GM06990 (cell line): ENCODE measurements at regions not wholly inside any gene's neighbourhood (a gene's known extent, or its start where the extent isn't known, plus 50 kb on each side); places are given as distances from the start of the nearest gene placed in this dataset.

Experiments
- DNase-seq: peaks from one replicate; pipeline ENCODE4 v3.0.0-alpha.2; 2011; ENCODE audit not compliant: insufficient read length; ENCODE audit errors: extremely low read depth
- H3K27me3 ChIP-seq: replicated peaks from 2 replicates; pipeline ENCODE4 v1.6.0; 2011; ENCODE audit warnings: low read length; ENCODE audit not compliant: control insufficient read depth, insufficient read depth
- H3K36me3 ChIP-seq: 2 replicates; pipeline ENCODE4 v1.5.1; 2011; ENCODE audit warnings: low read length; ENCODE audit not compliant: control insufficient read depth, insufficient read depth
- H3K4me3 ChIP-seq: replicated peaks from 2 replicates; pipeline ENCODE4 v1.5.1; 2011; ENCODE audit warnings: low read depth, mild to moderate bottlenecking, control low read depth, low read length
- TF ChIP-seq, protein P1 (sequence below): IDR thresholded peaks from 2 replicates; pipeline ENCODE4 v1.5.1; 2011; ENCODE audit warnings: low read length, control low read depth, mild to moderate bottlenecking, inconsistent platforms; ENCODE audit not compliant: insufficient read depth, poor library complexity, severe bottlenecking

GRCh38 chr18:10138719-10139118 is 224.9 kb downstream of the VAPA start:
- Histone ChIP-seq H3K36me3 (no peaks in the 10 kb centered on the region), H3K27me3 (peaks cover 2% of the 10 kb centered on the region; the same call in 1 of the 2 replicates), H3K4me3 (no peak overlapping the region)
- no peak for DNase-seq
- TF ChIP-seq, protein P1, sequence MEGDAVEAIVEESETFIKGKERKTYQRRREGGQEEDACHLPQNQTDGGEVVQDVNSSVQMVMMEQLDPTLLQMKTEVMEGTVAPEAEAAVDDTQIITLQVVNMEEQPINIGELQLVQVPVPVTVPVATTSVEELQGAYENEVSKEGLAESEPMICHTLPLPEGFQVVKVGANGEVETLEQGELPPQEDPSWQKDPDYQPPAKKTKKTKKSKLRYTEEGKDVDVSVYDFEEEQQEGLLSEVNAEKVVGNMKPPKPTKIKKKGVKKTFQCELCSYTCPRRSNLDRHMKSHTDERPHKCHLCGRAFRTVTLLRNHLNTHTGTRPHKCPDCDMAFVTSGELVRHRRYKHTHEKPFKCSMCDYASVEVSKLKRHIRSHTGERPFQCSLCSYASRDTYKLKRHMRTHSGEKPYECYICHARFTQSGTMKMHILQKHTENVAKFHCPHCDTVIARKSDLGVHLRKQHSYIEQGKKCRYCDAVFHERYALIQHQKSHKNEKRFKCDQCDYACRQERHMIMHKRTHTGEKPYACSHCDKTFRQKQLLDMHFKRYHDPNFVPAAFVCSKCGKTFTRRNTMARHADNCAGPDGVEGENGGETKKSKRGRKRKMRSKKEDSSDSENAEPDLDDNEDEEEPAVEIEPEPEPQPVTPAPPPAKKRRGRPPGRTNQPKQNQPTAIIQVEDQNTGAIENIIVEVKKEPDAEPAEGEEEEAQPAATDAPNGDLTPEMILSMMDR, result no peak

- Histone ChIP-seq H3K4me3 (no peak overlapping the region), H3K27me3 (peaks cover 2% of the 10 kb centered on the region; the same call in 1 of the 2 replicates), H3K36me3 (no peaks in the 10 kb centered on the region)
- TF ChIP-seq, protein P1, result no peak
- no peak for DNase-seq
Observed at GRCh38 chr18:10139783-10140410, 226.1 kb downstream of the VAPA start.

DNA sequence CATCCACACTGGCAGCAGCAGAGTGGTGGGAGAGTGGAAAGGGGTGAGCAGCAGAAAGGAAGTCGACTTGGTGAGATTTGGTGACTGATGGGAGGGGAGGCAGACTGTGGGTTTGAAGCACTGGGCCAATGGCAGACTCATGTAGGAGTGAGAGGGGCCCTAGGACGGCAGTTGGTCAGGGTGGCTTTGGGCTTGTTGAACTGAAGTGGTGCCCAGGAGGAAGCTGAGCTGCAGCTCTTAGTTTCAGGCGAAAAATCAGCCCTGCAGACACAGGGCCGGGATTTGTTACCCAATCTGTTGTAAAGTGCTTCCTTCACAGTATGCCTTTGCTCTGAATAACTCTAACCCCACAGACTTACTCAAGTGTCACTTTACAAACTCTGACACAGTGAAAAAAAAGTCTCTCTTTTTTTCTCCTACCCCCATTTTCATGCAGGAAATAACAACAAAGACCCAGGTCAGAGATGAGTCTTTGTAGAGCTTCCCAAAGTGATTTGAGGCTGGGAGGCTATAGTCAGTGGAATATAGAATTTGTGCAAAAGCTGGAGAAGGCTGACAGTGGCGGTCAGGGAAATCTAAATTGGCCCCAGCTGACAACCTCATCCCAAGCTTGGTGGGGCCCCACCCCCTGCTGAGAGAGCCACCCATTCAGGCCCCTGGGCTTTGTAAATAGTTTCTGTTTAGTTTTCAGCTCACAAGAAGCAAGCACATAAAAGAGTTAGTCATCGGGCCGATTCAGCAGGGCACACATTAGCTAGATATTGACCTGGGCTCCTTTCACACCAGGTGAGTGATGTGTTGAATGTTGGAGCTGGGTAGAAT is 226.9 kb downstream of the VAPA start:
- no peak for DNase-seq
- H3K36me3 ChIP-seq, result no peaks in the 10 kb centered on the region
- H3K4me3 ChIP-seq, result no peak overlapping the region
- peaks cover 2% of the 10 kb centered on the region; the same call in 1 of the 2 replicates for H3K27me3 ChIP-seq
- TF ChIP-seq, protein P1, result no peak

- Histone ChIP-seq H3K4me3 (no peak overlapping the region), H3K27me3 (peaks cover 2% of the 10 kb centered on the region; the same call in 1 of the 2 replicates), H3K36me3 (no peaks in the 10 kb centered on the region)
- DNase-seq, result no peak
- TF ChIP-seq, protein P1, result no peak
Observed at GRCh38 chr18:10141559-10141958, 227.7 kb downstream of the VAPA start.

DNA sequence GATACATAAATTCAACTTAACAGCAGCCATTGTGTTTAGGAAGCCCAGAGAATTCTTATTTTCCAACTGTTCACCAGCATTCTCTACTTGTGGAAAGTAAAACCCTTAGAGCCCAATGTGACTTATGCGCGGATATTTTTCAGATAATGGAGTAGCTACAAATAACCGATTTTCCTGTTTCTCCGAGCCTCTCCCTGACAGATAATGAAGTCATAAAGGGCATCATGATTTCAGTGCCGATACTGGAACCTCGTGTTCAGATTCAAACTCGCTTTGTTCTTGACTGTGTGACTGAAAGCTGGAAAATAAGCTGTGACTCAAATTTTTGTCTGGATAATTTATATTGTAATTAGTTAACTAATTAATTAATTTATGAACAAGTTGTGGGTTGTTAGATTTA is 228.2 kb downstream of the VAPA start:
- Histone ChIP-seq H3K27me3 (peaks cover 2% of the 10 kb centered on the region; the same call in 1 of the 2 replicates), H3K36me3 (no peaks in the 10 kb centered on the region), H3K4me3 (no peak overlapping the region)
- no peak for DNase-seq
- TF ChIP-seq, protein P1, result no peak
